GM12872 (cell line): ENCODE measurements at regions not wholly inside any gene's neighbourhood (a gene's known extent, or its start where the extent isn't known, plus 50 kb on each side); places are given as distances from the start of the nearest gene placed in this dataset.

Source experiments
- CTCF ChIP-seq: IDR thresholded peaks from 3 replicates; pipeline ENCODE4 v1.5.1; 2011; ENCODE audit warnings: low read depth, mild to moderate bottlenecking, low read length, moderate library complexity; ENCODE audit not compliant: insufficient read depth

GRCh38 chr5:164824671-164825070 is 1319.3 kb downstream of the MAT2B start:
- TF ChIP-seq CTCF, result no peak

- TF ChIP-seq CTCF, result no peak
Observed at GRCh38 chr5:164832516-164832915, 1327.1 kb downstream of the MAT2B start.

GRCh38 chr5:164844348-164844747 is 1338.9 kb downstream of the MAT2B start:
- TF ChIP-seq CTCF, result no peak

GRCh38 chr5:164860896-164861295 is 1355.5 kb downstream of the MAT2B start:
- no peak for TF ChIP-seq CTCF

- no peak for TF ChIP-seq CTCF
Observed at GRCh38 chr5:164861610-164862009, 1356.2 kb downstream of the MAT2B start.

- no peak for TF ChIP-seq CTCF
Observed at GRCh38 chr5:164868761-164869160, 1363.3 kb downstream of the MAT2B start.

- TF ChIP-seq CTCF, result no peak
Observed at GRCh38 chr5:164869325-164869724, 1363.9 kb downstream of the MAT2B start.

GRCh38 chr5:164876793-164877192 is 1371.4 kb downstream of the MAT2B start:
- no peak for TF ChIP-seq CTCF
